ENCODE measurements at regions not wholly inside any gene's neighbourhood (a gene's known extent, or its start where the extent isn't known, plus 50 kb on each side); places are given as distances from the start of the nearest gene placed in this dataset.
"Not testable (repeated sequence)": the region's sequence is repeated elsewhere in the genome, so short reads cannot be mapped to it uniquely, and the experiment has no call there.

- not testable (repeated sequence) for TF ChIP-seq SUZ12 (IDR thresholded peaks at IDR 0.05; ENCODE audit: extremely low read depth, insufficient read depth, insufficient read length); YY1 (IDR thresholded peaks at IDR 0.05; ENCODE audit: insufficient read depth, insufficient read length)
Observed at GRCh38 chr16:86957662-86958198, 359.5 kb downstream of the C16orf95 start.
